HEK293T (cell line): ENCODE measurements at regions not wholly inside any gene's neighbourhood (a gene's known extent, or its start where the extent isn't known, plus 50 kb on each side); places are given as distances from the start of the nearest gene placed in this dataset.
"Not testable (repeated sequence)": the region's sequence is repeated elsewhere in the genome, so short reads cannot be mapped to it uniquely, and the experiment has no call there.

Source experiments
- ARNT ChIP-seq: fragments of 450-650 bp; IDR thresholded peaks from 2 replicates; pipeline ENCODE4 v1.6.1; 2017; ENCODE audit warnings: mild to moderate bottlenecking
- BHLHE40 ChIP-seq: fragments of 450-650 bp; IDR thresholded peaks from 2 replicates; pipeline ENCODE4 v1.6.1; 2016; ENCODE audit warnings: mild to moderate bottlenecking, moderate library complexity, borderline replicate concordance
- FOXA1 ChIP-seq: fragments of 450-650 bp; IDR thresholded peaks from 2 replicates; pipeline ENCODE4 v1.6.1; 2016; ENCODE audit warnings: mild to moderate bottlenecking
- HDGF ChIP-seq: fragments of 450-650 bp; IDR thresholded peaks from 2 replicates; pipeline ENCODE4 v1.6.1; 2017; ENCODE audit warnings: antibody characterized with exemption, borderline replicate concordance
- SP1 ChIP-seq: fragments of 450-650 bp; IDR thresholded peaks from 2 replicates; pipeline ENCODE4 v1.6.1; 2017
- TARDBP ChIP-seq: fragments of 450-650 bp; IDR thresholded peaks from 2 replicates; pipeline ENCODE4 v1.6.1; 2016

DNA sequence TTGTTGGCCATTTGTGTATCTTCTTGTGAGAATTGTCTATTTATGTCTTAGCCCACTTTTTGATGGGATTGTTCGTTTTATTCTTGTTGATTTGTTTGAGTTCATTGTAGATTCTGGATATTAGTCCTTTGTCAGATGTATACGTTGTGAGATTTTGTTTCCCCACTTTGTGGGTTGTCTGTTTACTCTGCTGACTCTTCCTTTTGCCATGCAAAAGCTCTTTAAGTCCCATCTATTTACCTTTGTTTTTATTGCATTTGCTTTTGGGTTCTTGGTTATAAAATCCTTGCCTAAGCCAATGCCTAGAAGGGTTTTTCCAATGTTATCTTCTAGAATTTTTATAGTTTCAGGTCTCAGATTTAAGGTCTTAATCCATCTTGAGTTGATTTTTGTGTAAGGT lies 193.1 kb upstream of the STAC start:
- not testable (repeated sequence) for TF ChIP-seq BHLHE40, HDGF, SP1, TARDBP, FOXA1, ARNT
